Glomerular endothelial cell (primary cell): ENCODE measurements at regions not wholly inside any gene's neighbourhood (a gene's known extent, or its start where the extent isn't known, plus 50 kb on each side); places are given as distances from the start of the nearest gene placed in this dataset.

Source experiments
- DNase-seq: peaks from one replicate; pipeline ENCODE4 v3.0.0-alpha.2; 2011; ENCODE audit warnings: low read depth, low spot score; ENCODE audit errors: extremely low read depth

- DNase-seq: no peak
Observed at GRCh38 chr7:42858570-42858969, 53.3 kb downstream of the C7orf25 start.

GRCh38 chr7:42856605-42856987, 55.3 kb downstream of the C7orf25 start:
- DNase-seq: no peak

- no peak for DNase-seq
Observed at GRCh38 chr7:42854571-42855118, 57.2 kb downstream of the C7orf25 start.

- DNase-seq: no peak
Observed at GRCh38 chr7:42852531-42852930, 59.3 kb downstream of the C7orf25 start.

- DNase-seq: no peak
Observed at GRCh38 chr7:42843205-42843800, 68.6 kb downstream of the C7orf25 start.

- no peak for DNase-seq
Observed at GRCh38 chr7:42834676-42835075, 77.2 kb downstream of the C7orf25 start.

- no peak for DNase-seq
Observed at GRCh38 chr7:42833411-42833810, 78.5 kb downstream of the C7orf25 start.

GRCh38 chr7:42832667-42833066, 79.2 kb downstream of the C7orf25 start:
- DNase-seq: no peak

GRCh38 chr7:42831718-42832522, 80.0 kb downstream of the C7orf25 start:
- no peak for DNase-seq

GRCh38 chr7:42831006-42831717, 80.7 kb downstream of the C7orf25 start:
- no peak for DNase-seq

- no peak for DNase-seq
Observed at GRCh38 chr7:42812779-42813178, 99.1 kb downstream of the C7orf25 start.

- DNase-seq: no peak
Observed at GRCh38 chr7:42805601-42806000, 106.3 kb downstream of the C7orf25 start.

- no peak for DNase-seq
Observed at GRCh38 chr7:42794673-42795072, 117.2 kb downstream of the C7orf25 start.

- DNase-seq: no peak
Observed at GRCh38 chr7:42792841-42793240, 119.0 kb downstream of the C7orf25 start.

- DNase-seq: no peak
Observed at GRCh38 chr7:42790196-42790595, 121.7 kb downstream of the C7orf25 start.

GRCh38 chr7:42774436-42774835, 137.4 kb downstream of the C7orf25 start:
- DNase-seq: no peak

- no peak for DNase-seq
Observed at GRCh38 chr7:42770114-42770513, 141.8 kb downstream of the C7orf25 start.

GRCh38 chr7:42768045-42768444, 143.8 kb downstream of the C7orf25 start:
- no peak for DNase-seq

GRCh38 chr7:42766782-42767423, 145.0 kb downstream of the C7orf25 start:
- no peak for DNase-seq

- no peak for DNase-seq
Observed at GRCh38 chr7:42765931-42766330, 145.9 kb downstream of the C7orf25 start.

GRCh38 chr7:42763137-42763551, 148.7 kb downstream of the C7orf25 start:
- DNase-seq: no peak
